Adrenal gland (tissue), 5 donors: ENCODE measurements at regions not wholly inside any gene's neighbourhood (a gene's known extent, or its start where the extent isn't known, plus 50 kb on each side); places are given as distances from the start of the nearest gene placed in this dataset.

Experiments used
- POLR2A ChIP-seq, 2 donors: fragments of 450-650 bp; IDR thresholded peaks; one replicate each; pipeline ENCODE4 v1.6.1; 2017; ENCODE audit warnings: antibody characterized with exemption in 2 of 2, mild to moderate bottlenecking in 2 of 2, moderate library complexity in 1 of 2
- TF ChIP-seq, protein P1 (sequence below), 6 experiments: fragments of 450-650 bp in 4 of 6; fragments of 200-600 bp in 2 of 6; sonication (generic) in 1 of 6; IDR thresholded peaks; 1 replicate in 5 of 6; 2 replicates in 1 of 6; pipeline versions ENCODE4 v1.5.1 to v1.8.0; 2016 to 2021; ENCODE audit warnings: antibody characterized with exemption in 6 of 6, mild to moderate bottlenecking in 2 of 6, moderate library complexity in 1 of 6
- donor health status: DM: no; HTN: no; CAD: no.

GRCh38 chr3:101133652-101134051, 140.4 kb upstream of the ABI3BP start:
- TF ChIP-seq, protein P1, sequence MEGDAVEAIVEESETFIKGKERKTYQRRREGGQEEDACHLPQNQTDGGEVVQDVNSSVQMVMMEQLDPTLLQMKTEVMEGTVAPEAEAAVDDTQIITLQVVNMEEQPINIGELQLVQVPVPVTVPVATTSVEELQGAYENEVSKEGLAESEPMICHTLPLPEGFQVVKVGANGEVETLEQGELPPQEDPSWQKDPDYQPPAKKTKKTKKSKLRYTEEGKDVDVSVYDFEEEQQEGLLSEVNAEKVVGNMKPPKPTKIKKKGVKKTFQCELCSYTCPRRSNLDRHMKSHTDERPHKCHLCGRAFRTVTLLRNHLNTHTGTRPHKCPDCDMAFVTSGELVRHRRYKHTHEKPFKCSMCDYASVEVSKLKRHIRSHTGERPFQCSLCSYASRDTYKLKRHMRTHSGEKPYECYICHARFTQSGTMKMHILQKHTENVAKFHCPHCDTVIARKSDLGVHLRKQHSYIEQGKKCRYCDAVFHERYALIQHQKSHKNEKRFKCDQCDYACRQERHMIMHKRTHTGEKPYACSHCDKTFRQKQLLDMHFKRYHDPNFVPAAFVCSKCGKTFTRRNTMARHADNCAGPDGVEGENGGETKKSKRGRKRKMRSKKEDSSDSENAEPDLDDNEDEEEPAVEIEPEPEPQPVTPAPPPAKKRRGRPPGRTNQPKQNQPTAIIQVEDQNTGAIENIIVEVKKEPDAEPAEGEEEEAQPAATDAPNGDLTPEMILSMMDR (IDR thresholded peaks at IDR 0.05), result no peak
- no peak for TF ChIP-seq POLR2A (IDR thresholded peaks at IDR 0.05)
